HepG2 (cell line): ENCODE measurements at regions not wholly inside any gene's neighbourhood (a gene's known extent, or its start where the extent isn't known, plus 50 kb on each side); places are given as distances from the start of the nearest gene placed in this dataset.

ENCODE experiments used
- ATAC-seq: fragments of 200-7000 bp; cut with Tn5 transposase; 3 replicates; pipeline ENCODE4 v1.9.1; 2020; ENCODE audit warnings: mild to moderate bottlenecking, moderate library complexity
- BruUV-seq: library from RNA; stranded (reverse); fragments of 400-500 nt; replicated peaks from 2 replicates; lab custom pipeline; 2021; lab: Mats Ljungman, UMichigan
- CTCF ChIA-PET: fragments of 300-600 bp; formaldehyde crosslinking; extraction: SDS; loops from one replicate; lab custom pipeline; 2021; ENCODE audit warnings: low total read pairs, inconsistent platforms, low intra/inter-chr PET ratio; lab: Yijun Ruan, JAX
- POLR2A ChIA-PET: fragments of 350-600 bp; sonication (Branson Sonifier 250); formaldehyde crosslinking; loops from one replicate; lab custom pipeline; 2020; ENCODE audit warnings: antibody characterized with exemption, inconsistent platforms; lab: Yijun Ruan, JAX
- DNase-seq: peaks from one replicate; pipeline ENCODE4 v3.0.0-alpha.2; 2015; ENCODE audit warnings: low spot score
- FAIRE-seq: peaks from 3 replicates; lab custom pipeline; 2011; peaks lifted over from hg19 to GRCh38; lab: Jason Lieb, UNC
- H2AFZ ChIP-seq: one replicate; pipeline ENCODE4 v1.6.1; 2011; ENCODE audit warnings: low read length, inconsistent platforms
- H3K27ac ChIP-seq: fragments of 300-600 bp; 3 replicates; pipeline ENCODE4 v1.8.0; 2011; ENCODE audit warnings: mixed run types, mild to moderate bottlenecking, mixed read lengths, low read length, inconsistent platforms; ENCODE audit not compliant: insufficient read depth; ENCODE audit errors: extremely low read length
- H3K27me3 ChIP-seq, 2 experiments: fragments of 200-600 bp in 1 of 2; 2 replicates in 1 of 2; 3 replicates in 1 of 2; pipeline versions ENCODE4 v1.6.0 to v1.8.0; 2011; ENCODE audit warnings: low read length in 2 of 2, mild to moderate bottlenecking in 2 of 2, moderate library complexity in 2 of 2, inconsistent platforms in 1 of 2; ENCODE audit not compliant: insufficient read depth in 2 of 2, control insufficient read depth in 1 of 2
- H3K36me3 ChIP-seq, 2 experiments: fragments of 200-600 bp in 1 of 2; replicated peaks in 1 of 2; 2 replicates in 1 of 2; 3 replicates in 1 of 2; pipeline versions ENCODE4 v1.5.1 to v1.8.0; 2011; ENCODE audit warnings: low read length in 2 of 2, inconsistent platforms in 1 of 2; ENCODE audit not compliant: insufficient read depth in 2 of 2, control insufficient read depth in 1 of 2
- H3K4me1 ChIP-seq: 2 replicates; pipeline ENCODE4 v1.5.1; 2012; ENCODE audit warnings: low read length, inconsistent platforms; ENCODE audit not compliant: insufficient read depth
- H3K4me2 ChIP-seq: 2 replicates; pipeline ENCODE4 v1.6.0; 2011; ENCODE audit warnings: low read depth, low read length, inconsistent platforms
- H3K4me3 ChIP-seq, 3 experiments: fragments of 200-600 bp in 1 of 3; sonication (generic), shearing (Covaris generic) in 1 of 3; replicated peaks in 1 of 3; 2 replicates each; pipeline ENCODE4 v1.5.1; 2011 to 2016; ENCODE audit warnings: low read length in 3 of 3, inconsistent platforms in 2 of 3, low read depth in 2 of 3, mild to moderate bottlenecking in 2 of 3, control low read depth in 1 of 3, mixed read lengths in 1 of 3; ENCODE audit not compliant: insufficient read depth in 1 of 3
- H3K79me2 ChIP-seq: one replicate; pipeline ENCODE4 v1.6.1; 2011; ENCODE audit warnings: low read length, inconsistent platforms; ENCODE audit not compliant: insufficient read depth
- H3K9ac ChIP-seq: 2 replicates; pipeline ENCODE4 v1.6.0; 2011; ENCODE audit warnings: mild to moderate bottlenecking, low read depth, low read length, inconsistent platforms; ENCODE audit not compliant: insufficient read depth
- H3K9me3 ChIP-seq: 2 replicates; pipeline ENCODE4 v1.5.1; 2012; ENCODE audit warnings: mild to moderate bottlenecking, low read length
- H4K20me1 ChIP-seq: 2 replicates; pipeline ENCODE4 v1.6.0; 2011; ENCODE audit warnings: inconsistent platforms, mild to moderate bottlenecking, low read length, moderate library complexity; ENCODE audit not compliant: insufficient read depth
- ADNP ChIP-seq: sonication (generic); formaldehyde crosslinking; IDR thresholded peaks from 2 replicates; pipeline ENCODE4 v1.4.0; 2020; ENCODE audit warnings: missing genetic modification reagents
- BRCA1 ChIP-seq: sonication (generic); formaldehyde crosslinking; IDR thresholded peaks from 2 replicates; pipeline ENCODE4 v1.4.0; 2020; ENCODE audit warnings: missing genetic modification reagents
- CEBPB ChIP-seq: IDR thresholded peaks from 2 replicates; pipeline ENCODE4 v1.6.1; 2011; ENCODE audit warnings: low read depth, low read length, improper control_type of control experiment, borderline replicate concordance
- FOSL1 ChIP-seq: sonication (generic); formaldehyde crosslinking; IDR thresholded peaks from 2 replicates; pipeline ENCODE4 v1.9.0; 2021; ENCODE audit warnings: missing genetic modification reagents, borderline replicate concordance
- GPN1 ChIP-seq: sonication (generic); formaldehyde crosslinking; IDR thresholded peaks from 2 replicates; pipeline ENCODE4 v1.5.1; 2020; ENCODE audit warnings: missing genetic modification reagents, borderline replicate concordance
- HES4 ChIP-seq: sonication (generic); formaldehyde crosslinking; IDR thresholded peaks from 2 replicates; pipeline ENCODE4 v1.9.0; 2021; ENCODE audit warnings: mild to moderate bottlenecking, missing genetic modification reagents, borderline replicate concordance
- HIC2 ChIP-seq: sonication (generic); formaldehyde crosslinking; IDR thresholded peaks from 2 replicates; pipeline ENCODE4 v1.9.0; 2022; ENCODE audit warnings: low read depth, missing genetic modification reagents
- HOMEZ ChIP-seq: IDR thresholded peaks from 2 replicates; pipeline ENCODE4 v1.6.1; 2016; ENCODE audit warnings: low read depth
- MIER2 ChIP-seq: IDR thresholded peaks from 2 replicates; pipeline ENCODE4 v1.6.1; 2016; ENCODE audit warnings: missing biosample characterization, missing genetic modification reagents
- NBN ChIP-seq: fragments of 450-650 bp; conservative IDR thresholded peaks from 2 replicates; pipeline ENCODE4 v1.6.1; 2017
- NR2F2 ChIP-seq: IDR thresholded peaks from 2 replicates; pipeline ENCODE4 v1.6.1; 2012; ENCODE audit warnings: low read depth, inconsistent platforms, borderline replicate concordance
- RFX3 ChIP-seq: IDR thresholded peaks from 2 replicates; pipeline ENCODE4 v1.6.1; 2016; ENCODE audit warnings: missing biosample characterization, missing genetic modification reagents
- ZBED4 ChIP-seq: sonication (generic); formaldehyde crosslinking; IDR thresholded peaks from 2 replicates; pipeline ENCODE4 v1.4.0; 2020; ENCODE audit warnings: missing genetic modification reagents, borderline replicate concordance
- ZBTB37 ChIP-seq: sonication (generic); formaldehyde crosslinking; IDR thresholded peaks from 2 replicates; pipeline ENCODE4 v1.4.0; 2020; ENCODE audit warnings: mild to moderate bottlenecking, missing genetic modification reagents
- ZNF3 ChIP-seq: IDR thresholded peaks from 2 replicates; pipeline ENCODE4 v1.7.0; 2017; ENCODE audit warnings: inconsistent platforms
- ZNF512 ChIP-seq: sonication (generic); formaldehyde crosslinking; IDR thresholded peaks from 2 replicates; pipeline ENCODE4 v1.4.0; 2020; ENCODE audit warnings: mild to moderate bottlenecking, missing genetic modification reagents
- WGBS: methylation state at CpG from one replicate; pipeline ENCODE4 v1.1.6; 2017; ENCODE audit warnings: low lambda C conversion rate; 5-methylcytosine and 5-hydroxymethylcytosine counted together
- in situ Hi-C: cut with HindIII; loops from 2 replicates; pipeline ENCODE4 v1.10.0; 2017; ENCODE audit warnings: low pct_unique_long_range_greater_than_20kb; ENCODE audit not compliant: extremely low pct_ligation_motif_present
- intact Hi-C: fragments of 100-400 bp; cut with micrococcal nuclease; formaldehyde crosslinking; loops from one replicate; pipeline ENCODE4 v1.10.0; 2022; ENCODE audit not compliant: unreplicated experiment

GRCh38 chr1:232274236-232274855, 355.6 kb downstream of the SIPA1L2 start:
- Histone ChIP-seq H3K27me3 (peaks cover 0 to 9% of the 10 kb centered on the region in 2 experiments; a peak in 2 of 5 replicates), H3K36me3 (no peaks in the 10 kb centered on the region), H3K4me2 (no peak overlapping the region), H3K27ac (no peak overlapping the region), H3K9ac (no peak overlapping the region), H3K4me3 (no peak overlapping the region), H3K9me3 (no peaks in the 10 kb centered on the region), H3K79me2 (no peaks in the 10 kb centered on the region), H2AFZ (no peak overlapping the region), H3K4me1 (no peaks in the 10 kb centered on the region), H4K20me1 (no peaks in the 10 kb centered on the region)
- 3% methylated on average over 4 of the region's 4 CpGs for WGBS
- CTCF ChIA-PET, result no interaction called here
- POLR2A ChIA-PET, result no interaction called here
- intact Hi-C loops (no loop called here), in situ Hi-C loops (no loop called here)
- no TSS peak for BruUV-seq
- no peak for FAIRE-seq
- no peak for ATAC-seq
- DNase-seq, result no peak
- TF ChIP-seq HIC2 (CRISPR knock-in tag) (no peak), ZNF512 (CRISPR knock-in tag) (no peak), BRCA1 (CRISPR knock-in tag) (no peak), ZBED4 (CRISPR knock-in tag) (no peak), CEBPB (no peak), RFX3 (no peak), NR2F2 (no peak), ZNF3 (CRISPR knock-in tag) (no peak), FOSL1 (CRISPR knock-in tag) (no peak), ZBTB37 (no peak), NBN (no peak), ADNP (CRISPR knock-in tag) (no peak), GPN1 (no peak), MIER2 (CRISPR knock-in tag) (no peak), HES4 (CRISPR knock-in tag) (no peak), HOMEZ (no peak)
